Hepatocyte (in vitro differentiated cells): ENCODE measurements at regions not wholly inside any gene's neighbourhood (a gene's known extent, or its start where the extent isn't known, plus 50 kb on each side); places are given as distances from the start of the nearest gene placed in this dataset.

Experiments
- EZH2 ChIP-seq: fragments of 200-600 bp; sonication (generic); IDR thresholded peaks from 2 replicates; pipeline ENCODE4 v1.6.1; 2016; ENCODE audit warnings: antibody characterized with exemption, mild to moderate bottlenecking, borderline replicate concordance
- TF ChIP-seq, protein P1 (sequence below): fragments of 200-600 bp; sonication (generic); IDR thresholded peaks from 2 replicates; pipeline ENCODE4 v1.5.1; 2016; ENCODE audit warnings: antibody characterized with exemption, mild to moderate bottlenecking; ENCODE audit not compliant: poor library complexity

- no peak for TF ChIP-seq EZH2
- TF ChIP-seq, protein P1, sequence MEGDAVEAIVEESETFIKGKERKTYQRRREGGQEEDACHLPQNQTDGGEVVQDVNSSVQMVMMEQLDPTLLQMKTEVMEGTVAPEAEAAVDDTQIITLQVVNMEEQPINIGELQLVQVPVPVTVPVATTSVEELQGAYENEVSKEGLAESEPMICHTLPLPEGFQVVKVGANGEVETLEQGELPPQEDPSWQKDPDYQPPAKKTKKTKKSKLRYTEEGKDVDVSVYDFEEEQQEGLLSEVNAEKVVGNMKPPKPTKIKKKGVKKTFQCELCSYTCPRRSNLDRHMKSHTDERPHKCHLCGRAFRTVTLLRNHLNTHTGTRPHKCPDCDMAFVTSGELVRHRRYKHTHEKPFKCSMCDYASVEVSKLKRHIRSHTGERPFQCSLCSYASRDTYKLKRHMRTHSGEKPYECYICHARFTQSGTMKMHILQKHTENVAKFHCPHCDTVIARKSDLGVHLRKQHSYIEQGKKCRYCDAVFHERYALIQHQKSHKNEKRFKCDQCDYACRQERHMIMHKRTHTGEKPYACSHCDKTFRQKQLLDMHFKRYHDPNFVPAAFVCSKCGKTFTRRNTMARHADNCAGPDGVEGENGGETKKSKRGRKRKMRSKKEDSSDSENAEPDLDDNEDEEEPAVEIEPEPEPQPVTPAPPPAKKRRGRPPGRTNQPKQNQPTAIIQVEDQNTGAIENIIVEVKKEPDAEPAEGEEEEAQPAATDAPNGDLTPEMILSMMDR: no peak
These were observed 354.9 kb downstream of the OSR1 start for GRCh38 chr2:19003554-19003953.
